Hematopoietic multipotent progenitor cell (in vitro differentiated cells): ENCODE measurements at regions not wholly inside any gene's neighbourhood (a gene's known extent, or its start where the extent isn't known, plus 50 kb on each side); places are given as distances from the start of the nearest gene placed in this dataset. TPM values are rescaled to one million over a fixed set of nuclear protein-coding genes. Genes with fewer than 3 reads are reported as not detected.

Source experiments
- small RNA-seq: library from RNA; depleted of rRNA; stranded (forward); fragments of <200 nt; gene quantifications from one replicate; pipeline ENCODE3, GENCODE V24; 2012

Small RNA genes in the stretch of these regions (small RNA-seq; reads per million reads assigned to genes)
- not detected for gene AC004004.1
